ENCODE measurements at regions not wholly inside any gene's neighbourhood (a gene's known extent, or its start where the extent isn't known, plus 50 kb on each side); places are given as distances from the start of the nearest gene placed in this dataset.

- Histone ChIP-seq H3K9ac (ENCODE audit: extremely low read depth, insufficient read length, low read length) (no peak overlapping the region), H4K8ac (replicated peaks; ENCODE audit: insufficient read length, low read depth, low read length) (no peak overlapping the region), H3K23me2 (ENCODE audit: insufficient read length, low read depth, low read length, poor library complexity, severe bottlenecking) (no peaks in the 10 kb centered on the region), H4K91ac (ENCODE audit: insufficient read length, low read depth, low read length) (no peak overlapping the region), H3K4me2 (ENCODE audit: insufficient read depth, insufficient read length, low read length) (no peak overlapping the region), H4K5ac (ENCODE audit: insufficient read length, low read depth, low read length) (no peak overlapping the region), H3K79me2 (ENCODE audit: insufficient read depth, low read length) (no peaks in the 10 kb centered on the region), H3K23ac (ENCODE audit: insufficient read length, low read depth, low read length) (no peak overlapping the region), H3K27ac (ENCODE audit: insufficient read length, low read depth, low read length) (no peak overlapping the region), H3K18ac (ENCODE audit: insufficient read length, low read depth, low read length) (no peak overlapping the region), H3K4me1 (ENCODE audit: insufficient read depth, low read length) (no peaks in the 10 kb centered on the region), H4K20me1 (ENCODE audit: control insufficient read depth, insufficient read depth, insufficient read length) (no peaks in the 10 kb centered on the region), H3T11ph (ENCODE audit: low read length) (no peak overlapping the region), H3K79me1 (ENCODE audit: insufficient read depth, low read depth, low read length, poor library complexity, severe bottlenecking) (no peaks in the 10 kb centered on the region), H3K14ac (ENCODE audit: insufficient read depth, low read length) (no peak overlapping the region), H3K9me3 (ENCODE audit: control insufficient read depth, low read depth, low read length) (no peaks in the 10 kb centered on the region), H3K27me3 (ENCODE audit: insufficient read depth, low read length) (no peaks in the 10 kb centered on the region), H2AFZ (ENCODE audit: low read length) (no peak overlapping the region), H2AK5ac (ENCODE audit: insufficient read length, low read length) (no peak overlapping the region), H2BK20ac (ENCODE audit: low read depth, low read length, poor library complexity, severe bottlenecking) (no peak overlapping the region), H2BK5ac (ENCODE audit: insufficient read length, low read length) (no peak overlapping the region), H3K56ac (ENCODE audit: insufficient read length, low read depth, low read length) (no peak overlapping the region), H2BK12ac (ENCODE audit: insufficient read length, low read depth, low read length) (no peak overlapping the region), H2BK15ac (ENCODE audit: low read depth, low read length) (no peak overlapping the region), H2BK120ac (ENCODE audit: low read depth, low read length, poor library complexity, severe bottlenecking) (no peak overlapping the region), H3K4ac (ENCODE audit: low read depth, low read length) (no peak overlapping the region)
- DNase-seq, result no peak
- H3K36me3 Mint-ChIP-seq (ENCODE audit: insufficient read depth in 1 of 3, low read depth in 3 of 3), result no peaks in the 10 kb centered on the region; a peak in 1 of 7 replicates
- H3K4me3 Mint-ChIP-seq, result no peak overlapping the region
- peaks cover 3% of the 10 kb centered on the region for H3K27me3 Mint-ChIP-seq (ENCODE audit: low read depth)
- TF ChIP-seq, protein P1, sequence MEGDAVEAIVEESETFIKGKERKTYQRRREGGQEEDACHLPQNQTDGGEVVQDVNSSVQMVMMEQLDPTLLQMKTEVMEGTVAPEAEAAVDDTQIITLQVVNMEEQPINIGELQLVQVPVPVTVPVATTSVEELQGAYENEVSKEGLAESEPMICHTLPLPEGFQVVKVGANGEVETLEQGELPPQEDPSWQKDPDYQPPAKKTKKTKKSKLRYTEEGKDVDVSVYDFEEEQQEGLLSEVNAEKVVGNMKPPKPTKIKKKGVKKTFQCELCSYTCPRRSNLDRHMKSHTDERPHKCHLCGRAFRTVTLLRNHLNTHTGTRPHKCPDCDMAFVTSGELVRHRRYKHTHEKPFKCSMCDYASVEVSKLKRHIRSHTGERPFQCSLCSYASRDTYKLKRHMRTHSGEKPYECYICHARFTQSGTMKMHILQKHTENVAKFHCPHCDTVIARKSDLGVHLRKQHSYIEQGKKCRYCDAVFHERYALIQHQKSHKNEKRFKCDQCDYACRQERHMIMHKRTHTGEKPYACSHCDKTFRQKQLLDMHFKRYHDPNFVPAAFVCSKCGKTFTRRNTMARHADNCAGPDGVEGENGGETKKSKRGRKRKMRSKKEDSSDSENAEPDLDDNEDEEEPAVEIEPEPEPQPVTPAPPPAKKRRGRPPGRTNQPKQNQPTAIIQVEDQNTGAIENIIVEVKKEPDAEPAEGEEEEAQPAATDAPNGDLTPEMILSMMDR (conservative IDR thresholded peaks at IDR 0.05), result no peak
- H3K27ac Mint-ChIP-seq, result no peak overlapping the region
- H3K4me1 Mint-ChIP-seq, result peaks cover 6 to 12% of the 10 kb centered on the region in 2 experiments; a peak in 3 of 4 replicates
- no peaks in the 10 kb centered on the region for H3K9me3 Mint-ChIP-seq
- WGBS (ENCODE audit: extremely low coverage, insufficient read length, low lambda C conversion rate), result no CpG with 5 or more reads among the region's 8 CpGs
Measured at GRCh38 chr6:168242940-168243225, 76.7 kb downstream of the DACT2 start.
